Thyroid gland (tissue), 4 donors: ENCODE measurements at regions not wholly inside any gene's neighbourhood (a gene's known extent, or its start where the extent isn't known, plus 50 kb on each side); places are given as distances from the start of the nearest gene placed in this dataset.

Experiments used
- POLR2A ChIP-seq, 2 donors: fragments of 450-650 bp; IDR thresholded peaks; one replicate each; pipeline ENCODE4 v1.6.1; 2017; ENCODE audit warnings: antibody characterized with exemption in 2 of 2, mild to moderate bottlenecking in 2 of 2, moderate library complexity in 1 of 2
- TF ChIP-seq, protein P1 (sequence below), 6 experiments: fragments of 200-600 bp in 3 of 6; fragments of 450-650 bp in 3 of 6; sonication (generic) in 3 of 6; IDR thresholded peaks; one replicate each; pipeline ENCODE4 v1.5.1; 2016 to 2019; ENCODE audit warnings: antibody characterized with exemption in 6 of 6, mild to moderate bottlenecking in 2 of 6, inconsistent platforms in 1 of 6, moderate library complexity in 1 of 6

DNA sequence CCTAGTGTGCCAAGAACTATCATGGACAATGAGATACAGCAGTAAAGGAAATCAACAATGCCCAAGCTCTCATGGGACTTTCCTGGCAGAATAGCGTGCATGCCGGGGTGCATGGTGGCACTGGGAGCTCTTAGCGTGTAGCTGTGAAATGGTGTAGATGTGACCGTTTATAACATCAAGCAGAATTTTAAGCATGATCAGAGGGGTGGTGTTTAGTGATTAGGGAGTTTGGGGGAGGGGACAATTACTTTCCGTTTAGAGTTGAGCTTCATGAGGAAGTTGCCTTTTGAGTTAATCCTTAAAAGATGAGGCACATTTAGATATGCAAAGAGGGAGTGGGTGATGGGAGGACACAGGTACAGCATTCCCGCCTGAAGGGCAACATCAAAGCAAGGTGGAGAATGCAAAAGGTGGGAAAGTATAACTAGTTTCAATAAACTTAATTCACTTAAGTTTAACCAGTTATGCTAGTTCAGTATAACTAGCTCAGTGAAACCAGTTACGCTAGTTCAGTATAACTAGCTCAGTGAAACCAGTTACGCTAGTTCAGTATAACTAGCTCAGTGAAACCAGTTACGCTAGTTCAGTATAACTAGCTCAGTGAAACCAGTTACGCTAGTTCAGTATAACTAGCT lies 661.6 kb downstream of the QKI start:
- TF ChIP-seq, protein P1, sequence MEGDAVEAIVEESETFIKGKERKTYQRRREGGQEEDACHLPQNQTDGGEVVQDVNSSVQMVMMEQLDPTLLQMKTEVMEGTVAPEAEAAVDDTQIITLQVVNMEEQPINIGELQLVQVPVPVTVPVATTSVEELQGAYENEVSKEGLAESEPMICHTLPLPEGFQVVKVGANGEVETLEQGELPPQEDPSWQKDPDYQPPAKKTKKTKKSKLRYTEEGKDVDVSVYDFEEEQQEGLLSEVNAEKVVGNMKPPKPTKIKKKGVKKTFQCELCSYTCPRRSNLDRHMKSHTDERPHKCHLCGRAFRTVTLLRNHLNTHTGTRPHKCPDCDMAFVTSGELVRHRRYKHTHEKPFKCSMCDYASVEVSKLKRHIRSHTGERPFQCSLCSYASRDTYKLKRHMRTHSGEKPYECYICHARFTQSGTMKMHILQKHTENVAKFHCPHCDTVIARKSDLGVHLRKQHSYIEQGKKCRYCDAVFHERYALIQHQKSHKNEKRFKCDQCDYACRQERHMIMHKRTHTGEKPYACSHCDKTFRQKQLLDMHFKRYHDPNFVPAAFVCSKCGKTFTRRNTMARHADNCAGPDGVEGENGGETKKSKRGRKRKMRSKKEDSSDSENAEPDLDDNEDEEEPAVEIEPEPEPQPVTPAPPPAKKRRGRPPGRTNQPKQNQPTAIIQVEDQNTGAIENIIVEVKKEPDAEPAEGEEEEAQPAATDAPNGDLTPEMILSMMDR (IDR thresholded peaks at IDR 0.05), result no peak
- no peak for TF ChIP-seq POLR2A (IDR thresholded peaks at IDR 0.05)
